Spleen (tissue), 11 donors: ENCODE measurements at regions not wholly inside any gene's neighbourhood (a gene's known extent, or its start where the extent isn't known, plus 50 kb on each side); places are given as distances from the start of the nearest gene placed in this dataset.

ENCODE experiments used
- DNase-seq: peaks from one replicate; pipeline ENCODE4 v3.0.0-alpha.2; 2020
- H3K27ac ChIP-seq, 8 donors: fragments of 200-600 bp; sonication (generic) in 7 of 8; 1 replicate in 4 of 8; 2 replicates in 4 of 8; pipeline versions ENCODE4 v1.5.0 to v1.8.0; 2016 to 2021; ENCODE audit warnings: inconsistent platforms in 4 of 8, mild to moderate bottlenecking in 4 of 8, moderate library complexity in 1 of 8
- H3K27me3 ChIP-seq, 7 donors: fragments of 200-600 bp; sonication (generic) in 6 of 7; replicated peaks in 1 of 7; 1 replicate in 4 of 7; 2 replicates in 3 of 7; pipeline versions ENCODE4 v1.5.0 to v1.8.0; 2016 to 2021; ENCODE audit warnings: inconsistent platforms in 3 of 7, mild to moderate bottlenecking in 1 of 7
- H3K36me3 ChIP-seq, 6 donors: fragments of 200-600 bp; sonication (generic) in 5 of 6; 1 replicate in 4 of 6; 2 replicates in 2 of 6; pipeline versions ENCODE4 v1.5.0 to v1.8.0; 2016 to 2021; ENCODE audit warnings: inconsistent platforms in 2 of 6
- H3K4me1 ChIP-seq, 6 donors: fragments of 200-600 bp; sonication (generic) in 5 of 6; 1 replicate in 3 of 6; 2 replicates in 3 of 6; pipeline versions ENCODE4 v1.5.0 to v1.8.0; 2016 to 2021; ENCODE audit warnings: inconsistent platforms in 3 of 6
- H3K4me3 ChIP-seq, 8 donors: fragments of 200-600 bp; sonication (generic) in 7 of 8; 1 replicate in 4 of 8; 2 replicates in 4 of 8; pipeline versions ENCODE4 v1.5.0 to v1.8.0; 2016 to 2021; ENCODE audit warnings: inconsistent platforms in 4 of 8, mild to moderate bottlenecking in 4 of 8, moderate library complexity in 2 of 8
- H3K9me3 ChIP-seq, 8 donors: fragments of 200-600 bp; sonication (generic) in 7 of 8; 1 replicate in 4 of 8; 2 replicates in 4 of 8; pipeline versions ENCODE4 v1.5.0 to v1.8.0; 2016 to 2021; ENCODE audit warnings: inconsistent platforms in 4 of 8
- POLR2A ChIP-seq, 3 donors: fragments of 450-650 bp; IDR thresholded peaks; one replicate each; pipeline ENCODE4 v1.5.1; 2017; ENCODE audit warnings: antibody characterized with exemption in 3 of 3, mild to moderate bottlenecking in 1 of 3
- POLR2AphosphoS5 ChIP-seq, 3 donors: sonication (generic); formaldehyde crosslinking; IDR thresholded peaks; one replicate each; pipeline ENCODE4 v1.5.1; 2017; ENCODE audit warnings: antibody characterized with exemption in 3 of 3
- whole genome bisulfite sequencing, 5 donors: extraction: QIAGEN DNeasy Blood & Tissue Kit in 3 of 5; methylation state at CpG; one replicate each; pipeline versions ENCODE4 v1.1.5 to v1.1.7; 2013 to 2018; 5-methylcytosine and 5-hydroxymethylcytosine counted together
- intact Hi-C: fragments of 100-400 bp; cut with DNase I; formaldehyde crosslinking; loops from one replicate; pipeline ENCODE4 v1.15.0; 2023; ENCODE audit warnings: low total_unique reads
- TF ChIP-seq, protein P1 (sequence below), 11 experiments: fragments of 200-600 bp in 7 of 11; fragments of 450-650 bp in 4 of 11; sonication (generic) in 4 of 11; IDR thresholded peaks in 8 of 11; conservative IDR thresholded peaks in 3 of 11; 1 replicate in 7 of 11; 2 replicates in 4 of 11; pipeline versions ENCODE4 v1.4.0 to v1.8.0; 2016 to 2021; ENCODE audit warnings: antibody characterized with exemption in 11 of 11, inconsistent platforms in 4 of 11, mild to moderate bottlenecking in 1 of 11
- donor health status: healthy with polysubstance abuse.
- donor health status: DM: no; HTN: no; CAD: no; lungs with moderate emphysema.
- donor health status: DM: no; HTN: no; CAD: no.
- donor health status: Bipolar disorder and iron deficiency.
- donor health status: healthy.
- donor health status: DM: no; HTN: no; CAD: no.
- donor health status: DM: yes; HTN: yes; CAD: no.

DNA sequence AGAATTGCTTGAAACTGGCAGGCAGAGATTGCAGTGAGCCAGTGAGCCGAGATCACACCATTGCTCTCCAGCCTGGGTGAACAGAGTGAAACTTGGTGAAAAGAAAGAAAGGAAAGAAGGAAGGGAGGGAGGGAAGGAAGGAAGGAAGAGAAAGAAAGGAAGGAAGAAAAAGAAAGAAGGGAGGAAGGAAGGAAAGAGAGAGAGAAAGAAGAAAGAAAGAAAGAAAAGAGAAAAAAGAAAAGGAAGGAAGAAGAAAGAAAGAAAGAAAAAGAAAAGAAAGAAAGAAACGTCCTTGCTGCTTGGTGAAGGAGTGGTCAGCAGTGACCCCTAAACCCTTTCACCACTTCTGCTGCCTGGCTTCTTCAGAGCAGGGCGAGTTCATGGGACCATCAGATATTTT lies 147.1 kb upstream of the MYO3A start:
- Histone ChIP-seq H3K36me3 (no peaks in the 10 kb centered on the region), H3K4me3 (no peak overlapping the region), H3K27me3 (peaks cover 0 to 18% (median 0%) of the 10 kb centered on the region in 7 donors), H3K4me1 (no peaks in the 10 kb centered on the region), H3K9me3 (no peaks in the 10 kb centered on the region), H3K27ac (no peak overlapping the region)
- intact Hi-C loops: no loop called here
- TF ChIP-seq POLR2AphosphoS5 (IDR thresholded peaks at IDR 0.05): no peak
- TF ChIP-seq, protein P1, sequence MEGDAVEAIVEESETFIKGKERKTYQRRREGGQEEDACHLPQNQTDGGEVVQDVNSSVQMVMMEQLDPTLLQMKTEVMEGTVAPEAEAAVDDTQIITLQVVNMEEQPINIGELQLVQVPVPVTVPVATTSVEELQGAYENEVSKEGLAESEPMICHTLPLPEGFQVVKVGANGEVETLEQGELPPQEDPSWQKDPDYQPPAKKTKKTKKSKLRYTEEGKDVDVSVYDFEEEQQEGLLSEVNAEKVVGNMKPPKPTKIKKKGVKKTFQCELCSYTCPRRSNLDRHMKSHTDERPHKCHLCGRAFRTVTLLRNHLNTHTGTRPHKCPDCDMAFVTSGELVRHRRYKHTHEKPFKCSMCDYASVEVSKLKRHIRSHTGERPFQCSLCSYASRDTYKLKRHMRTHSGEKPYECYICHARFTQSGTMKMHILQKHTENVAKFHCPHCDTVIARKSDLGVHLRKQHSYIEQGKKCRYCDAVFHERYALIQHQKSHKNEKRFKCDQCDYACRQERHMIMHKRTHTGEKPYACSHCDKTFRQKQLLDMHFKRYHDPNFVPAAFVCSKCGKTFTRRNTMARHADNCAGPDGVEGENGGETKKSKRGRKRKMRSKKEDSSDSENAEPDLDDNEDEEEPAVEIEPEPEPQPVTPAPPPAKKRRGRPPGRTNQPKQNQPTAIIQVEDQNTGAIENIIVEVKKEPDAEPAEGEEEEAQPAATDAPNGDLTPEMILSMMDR (IDR thresholded peaks at IDR 0.05 in 8 of 11, conservative IDR thresholded peaks at IDR 0.05 in 3 of 11): no peak
- TF ChIP-seq POLR2A (IDR thresholded peaks at IDR 0.05): no peak
- 50 to 69% (median 58%) methylated on average over 3 of the region's 3 CpGs for WGBS, 5 donors
- DNase-seq: no peak

DNA sequence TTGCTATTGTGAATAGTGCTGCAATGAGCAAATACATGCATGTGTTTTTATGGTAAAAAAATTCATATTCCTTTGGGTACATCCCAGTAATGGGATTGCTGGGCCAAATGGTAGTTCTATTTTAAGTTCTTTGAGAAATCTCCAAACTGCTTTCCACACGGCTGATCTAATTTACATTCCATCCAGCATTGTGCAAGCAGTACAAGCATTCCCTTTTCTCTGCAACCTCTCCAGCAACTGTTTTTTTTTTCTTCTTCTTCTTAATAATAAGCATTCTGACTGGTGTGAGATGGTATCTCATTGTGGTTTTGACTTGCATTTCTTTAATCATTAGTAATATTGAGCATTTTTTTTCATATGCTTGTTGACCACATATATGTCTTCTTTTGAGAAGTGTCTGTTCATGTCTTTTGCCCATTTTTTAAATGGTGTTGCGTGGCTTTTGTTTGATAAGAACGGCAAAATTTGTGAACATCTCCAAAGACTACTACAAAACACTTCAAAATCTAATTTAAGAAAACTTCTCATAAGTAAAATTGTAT lies 136.1 kb upstream of the MYO3A start:
- DNase-seq: no peak
- Histone ChIP-seq H3K4me3 (no peak overlapping the region), H3K27me3 (no peaks in the 10 kb centered on the region), H3K4me1 (no peaks in the 10 kb centered on the region), H3K27ac (no peak overlapping the region), H3K36me3 (no peaks in the 10 kb centered on the region), H3K9me3 (no peaks in the 10 kb centered on the region)
- WGBS, 5 donors: 86 to 93% (median 89%) methylated on average over 3 of the region's 3 CpGs
- TF ChIP-seq POLR2AphosphoS5 (IDR thresholded peaks at IDR 0.05) (no peak), POLR2A (IDR thresholded peaks at IDR 0.05) (no peak)
- TF ChIP-seq, protein P1 (IDR thresholded peaks at IDR 0.05 in 8 of 11, conservative IDR thresholded peaks at IDR 0.05 in 3 of 11): no peak
- intact Hi-C loops: no loop called here

DNA sequence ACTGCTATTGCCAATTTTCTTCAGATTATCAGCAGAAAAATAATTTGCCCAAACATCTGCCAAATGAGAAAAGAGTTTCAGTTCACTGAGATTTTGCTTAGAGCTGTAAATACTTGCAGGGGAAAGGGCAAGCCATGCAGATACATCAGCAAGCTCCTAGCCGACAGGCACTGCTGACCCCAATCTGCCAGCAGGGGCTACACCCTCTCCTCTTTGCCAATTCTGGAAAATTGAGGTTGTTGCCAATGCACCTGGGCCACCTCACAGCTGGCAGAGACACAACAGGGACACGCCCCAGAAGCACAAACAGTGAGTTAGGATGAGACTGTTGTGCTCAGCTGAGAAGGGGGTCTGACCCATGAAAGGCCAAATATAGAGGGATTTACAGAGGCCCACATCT lies 129.5 kb upstream of the MYO3A start:
- no peak overlapping the region for H3K27ac ChIP-seq
- intact Hi-C loops: no loop called here

DNA sequence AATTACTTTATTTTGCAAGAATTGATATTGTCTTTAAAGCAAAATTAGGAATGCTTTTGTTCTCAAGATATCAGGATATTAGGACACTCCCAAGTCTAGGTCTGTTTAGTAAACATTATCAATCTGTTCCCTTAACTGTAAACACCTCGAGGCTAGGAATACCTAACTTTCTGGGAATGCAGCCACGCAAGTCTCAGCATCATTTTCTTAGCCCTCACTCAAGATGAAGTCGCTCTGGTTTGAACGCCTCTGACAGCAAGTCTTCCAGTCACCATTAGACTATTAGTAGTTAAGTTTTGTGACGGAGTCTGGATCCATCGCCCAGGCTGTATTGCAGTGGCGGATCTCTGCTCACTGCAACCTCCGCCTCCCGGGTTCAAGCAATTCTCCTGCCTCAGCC lies 128.0 kb upstream of the MYO3A start:
- 86 to 93% (median 89%) methylated on average over 9 of the region's 9 CpGs for WGBS, 5 donors
- DNase-seq: no peak
- intact Hi-C loops: no loop called here

More for the DNA sequence above, 129.5 kb upstream of the MYO3A start:
- H3K4me3 ChIP-seq: no peak overlapping the region
- no peaks in the 10 kb centered on the region for H3K4me1 ChIP-seq
- WGBS, 5 donors: 50 to 70% (median 59%) methylated on average over 1 to 2 of the region's 2 CpGs
- H3K36me3 ChIP-seq: no peaks in the 10 kb centered on the region
- H3K27me3 ChIP-seq: no peaks in the 10 kb centered on the region
- no peaks in the 10 kb centered on the region for H3K9me3 ChIP-seq
- TF ChIP-seq POLR2AphosphoS5 (IDR thresholded peaks at IDR 0.05): no peak
- no peak for TF ChIP-seq POLR2A (IDR thresholded peaks at IDR 0.05)
- TF ChIP-seq, protein P1 (IDR thresholded peaks at IDR 0.05 in 8 of 11, conservative IDR thresholded peaks at IDR 0.05 in 3 of 11): no peak
- DNase-seq: no peak

More for the DNA sequence above, 128.0 kb upstream of the MYO3A start:
- Histone ChIP-seq H3K4me3 (no peak overlapping the region), H3K4me1 (no peaks in the 10 kb centered on the region), H3K9me3 (no peaks in the 10 kb centered on the region), H3K27me3 (no peaks in the 10 kb centered on the region), H3K36me3 (no peaks in the 10 kb centered on the region), H3K27ac (no peak overlapping the region)
- TF ChIP-seq POLR2AphosphoS5 (IDR thresholded peaks at IDR 0.05): no peak
- TF ChIP-seq, protein P1 (IDR thresholded peaks at IDR 0.05 in 8 of 11, conservative IDR thresholded peaks at IDR 0.05 in 3 of 11): no peak
- TF ChIP-seq POLR2A (IDR thresholded peaks at IDR 0.05): no peak
